Keratinocyte (primary cell): ENCODE measurements at regions not wholly inside any gene's neighbourhood (a gene's known extent, or its start where the extent isn't known, plus 50 kb on each side); places are given as distances from the start of the nearest gene placed in this dataset.
"Not testable (repeated sequence)": the region's sequence is repeated elsewhere in the genome, so short reads cannot be mapped to it uniquely, and the experiment has no call there.

Experiments used
- EZH2 ChIP-seq: IDR thresholded peaks from one replicate; pipeline ENCODE4 v1.6.1; 2012; ENCODE audit warnings: inconsistent platforms, mild to moderate bottlenecking, low read length, moderate library complexity
- TF ChIP-seq, protein P1 (sequence below), 3 experiments: IDR thresholded peaks in 1 of 3; conservative IDR thresholded peaks in 1 of 3; optimal IDR thresholded peaks in 1 of 3; 2 replicates in 2 of 3; 3 replicates in 1 of 3; pipeline versions ENCODE3 to v1.5.1; 2011; ENCODE audit warnings: low read length in 3 of 3, mild to moderate bottlenecking in 3 of 3, moderate library complexity in 2 of 3, control low read depth in 1 of 3, inconsistent platforms in 1 of 3; ENCODE audit not compliant: insufficient read depth in 2 of 3; ENCODE audit errors: extremely low read depth in 1 of 3

DNA sequence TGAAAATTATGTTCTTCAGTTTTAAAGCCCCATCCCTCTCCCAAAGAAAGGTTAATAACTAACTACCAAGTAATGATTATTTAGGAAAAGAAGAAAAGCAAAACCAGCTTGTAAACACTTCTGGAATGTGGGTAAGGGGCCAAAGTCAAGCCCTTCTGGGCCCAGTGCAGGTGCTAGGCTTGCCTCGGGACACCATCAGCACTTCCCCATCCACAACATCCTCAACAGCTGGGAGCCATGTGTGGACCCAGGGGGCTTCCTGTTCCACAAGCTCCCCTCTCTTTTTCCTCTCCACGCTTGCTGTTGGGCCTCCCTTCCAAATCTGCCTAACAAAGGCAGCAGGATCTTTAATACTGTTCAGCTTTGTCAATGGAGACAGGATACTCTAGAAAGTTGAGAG, 58.4 kb upstream of the CSPG4 start:
- TF ChIP-seq, protein P1, sequence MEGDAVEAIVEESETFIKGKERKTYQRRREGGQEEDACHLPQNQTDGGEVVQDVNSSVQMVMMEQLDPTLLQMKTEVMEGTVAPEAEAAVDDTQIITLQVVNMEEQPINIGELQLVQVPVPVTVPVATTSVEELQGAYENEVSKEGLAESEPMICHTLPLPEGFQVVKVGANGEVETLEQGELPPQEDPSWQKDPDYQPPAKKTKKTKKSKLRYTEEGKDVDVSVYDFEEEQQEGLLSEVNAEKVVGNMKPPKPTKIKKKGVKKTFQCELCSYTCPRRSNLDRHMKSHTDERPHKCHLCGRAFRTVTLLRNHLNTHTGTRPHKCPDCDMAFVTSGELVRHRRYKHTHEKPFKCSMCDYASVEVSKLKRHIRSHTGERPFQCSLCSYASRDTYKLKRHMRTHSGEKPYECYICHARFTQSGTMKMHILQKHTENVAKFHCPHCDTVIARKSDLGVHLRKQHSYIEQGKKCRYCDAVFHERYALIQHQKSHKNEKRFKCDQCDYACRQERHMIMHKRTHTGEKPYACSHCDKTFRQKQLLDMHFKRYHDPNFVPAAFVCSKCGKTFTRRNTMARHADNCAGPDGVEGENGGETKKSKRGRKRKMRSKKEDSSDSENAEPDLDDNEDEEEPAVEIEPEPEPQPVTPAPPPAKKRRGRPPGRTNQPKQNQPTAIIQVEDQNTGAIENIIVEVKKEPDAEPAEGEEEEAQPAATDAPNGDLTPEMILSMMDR (optimal IDR thresholded peaks at IDR 0.05 in 1 of 3, IDR thresholded peaks at IDR 0.05 in 1 of 3, conservative IDR thresholded peaks at IDR 0.05 in 1 of 3; ENCODE audit: extremely low read depth in 1 of 3, insufficient read depth in 2 of 3, low read length in 3 of 3), result not testable (repeated sequence)
- TF ChIP-seq EZH2, result not testable (repeated sequence)
